Endothelial cell of umbilical vein (primary cell): ENCODE measurements at regions not wholly inside any gene's neighbourhood (a gene's known extent, or its start where the extent isn't known, plus 50 kb on each side); places are given as distances from the start of the nearest gene placed in this dataset.

Experiments
- BruUV-seq: library from RNA; stranded (reverse); fragments of 400-500 nt; replicated peaks from 2 replicates; lab custom pipeline; 2021; lab: Mats Ljungman, UMichigan
- CTCF ChIA-PET: fragments of 300-600, 350-600 bp; sonication (Branson Sonifier 250); formaldehyde crosslinking; loops from one replicate; lab custom pipeline; 2021; ENCODE audit warnings: antibody characterized with exemption, inconsistent platforms; lab: Charles Lee
- POLR2A ChIA-PET: fragments of 300-600, 350-600 bp; sonication (Branson Sonifier 250); formaldehyde crosslinking; loops from one replicate; lab custom pipeline; 2021; ENCODE audit warnings: antibody characterized with exemption, inconsistent platforms; lab: Charles Lee
- DNase-seq: peaks from one replicate; pipeline ENCODE4 v3.0.0-alpha.2; 2011; ENCODE audit warnings: low read depth, low spot score
- FAIRE-seq: peaks from 2 replicates; lab custom pipeline; 2011; peaks lifted over from hg19 to GRCh38; lab: Jason Lieb, UNC
- H2AFZ ChIP-seq: 2 replicates; pipeline ENCODE4 v1.6.0; 2012; ENCODE audit warnings: low read depth, low read length, control low read depth, inconsistent platforms
- H3K27ac ChIP-seq: 2 replicates; pipeline ENCODE4 v1.5.1; 2011; ENCODE audit warnings: low read depth, mild to moderate bottlenecking, control low read depth, low read length, moderate library complexity; ENCODE audit not compliant: insufficient read depth
- H3K27me3 ChIP-seq, 2 experiments: 2 replicates each; pipeline versions ENCODE4 v1.6.0 to v1.6.1; 2011; ENCODE audit warnings: low read length in 2 of 2, mixed read lengths in 1 of 2; ENCODE audit not compliant: control insufficient read depth in 2 of 2, insufficient read depth in 2 of 2
- H3K36me3 ChIP-seq, 2 experiments: 2 replicates in 1 of 2; 3 replicates in 1 of 2; pipeline ENCODE4 v1.5.1; 2011; ENCODE audit warnings: low read length in 2 of 2, mild to moderate bottlenecking in 1 of 2, moderate library complexity in 1 of 2; ENCODE audit not compliant: control insufficient read depth in 2 of 2, insufficient read depth in 2 of 2; ENCODE audit errors: extremely low read depth in 1 of 2
- H3K4me1 ChIP-seq: 3 replicates; pipeline ENCODE4 v1.5.1; 2011; ENCODE audit warnings: mild to moderate bottlenecking, low read length; ENCODE audit not compliant: control insufficient read depth, insufficient read depth; ENCODE audit errors: extremely low read depth
- H3K4me2 ChIP-seq: 2 replicates; pipeline ENCODE4 v1.6.1; 2011; ENCODE audit warnings: low read length, control low read depth, mixed read lengths; ENCODE audit not compliant: insufficient read depth
- H3K4me3 ChIP-seq, 3 experiments: fragments of 200-600 bp in 1 of 3; sonication (generic), shearing (Covaris generic) in 1 of 3; replicated peaks in 1 of 3; 2 replicates each; pipeline ENCODE4 v1.5.1; 2011 to 2016; ENCODE audit warnings: control low read depth in 3 of 3, low read length in 3 of 3, mild to moderate bottlenecking in 2 of 3, inconsistent platforms in 1 of 3, low read depth in 1 of 3, moderate library complexity in 1 of 3; ENCODE audit not compliant: insufficient read depth in 1 of 3
- H3K79me2 ChIP-seq: 2 replicates; pipeline ENCODE4 v1.6.0; 2012; ENCODE audit warnings: low read length, inconsistent platforms; ENCODE audit not compliant: control insufficient read depth, insufficient read depth
- H3K9ac ChIP-seq: replicated peaks from 2 replicates; pipeline ENCODE3; 2011; ENCODE audit warnings: low read length, control low read depth; ENCODE audit not compliant: insufficient read depth; ENCODE audit errors: extremely low read depth
- H3K9me1 ChIP-seq: replicated peaks from 3 replicates; pipeline ENCODE4 v1.6.0; 2011; ENCODE audit warnings: mild to moderate bottlenecking, low read length; ENCODE audit not compliant: control insufficient read depth, insufficient read depth; ENCODE audit errors: extremely low read depth
- H3K9me3 ChIP-seq: replicated peaks from 2 replicates; pipeline ENCODE4 v1.5.1; 2012; ENCODE audit warnings: low read length, inconsistent platforms; ENCODE audit not compliant: control insufficient read depth, insufficient read depth
- H4K20me1 ChIP-seq: replicated peaks from 2 replicates; pipeline ENCODE3; 2011; ENCODE audit warnings: mild to moderate bottlenecking, low read length; ENCODE audit not compliant: control insufficient read depth, insufficient read depth; ENCODE audit errors: extremely low read depth
- EZH2 ChIP-seq: IDR thresholded peaks from 2 replicates; pipeline ENCODE4 v1.6.1; 2012; ENCODE audit warnings: borderline replicate concordance, low read depth, mild to moderate bottlenecking, moderate library complexity, low read length, inconsistent platforms; ENCODE audit not compliant: severe bottlenecking
- FOS ChIP-seq: IDR thresholded peaks from 2 replicates; pipeline ENCODE4 v1.6.1; 2011; ENCODE audit warnings: mild to moderate bottlenecking, low read length, moderate library complexity, borderline replicate concordance; ENCODE audit not compliant: insufficient read depth
- GATA2 ChIP-seq: IDR thresholded peaks from 2 replicates; pipeline ENCODE4 v1.7.0; 2011; ENCODE audit warnings: low read depth, mild to moderate bottlenecking, moderate library complexity, mixed read lengths, low read length; ENCODE audit not compliant: insufficient read length, insufficient read depth
- JUN ChIP-seq: IDR thresholded peaks from 2 replicates; pipeline ENCODE4 v1.6.1; 2011; ENCODE audit warnings: borderline replicate concordance, low read depth; ENCODE audit not compliant: insufficient read length, insufficient read depth
- MYC ChIP-seq: IDR thresholded peaks from one replicate; pipeline ENCODE4 v1.6.1; 2011; ENCODE audit warnings: mild to moderate bottlenecking, low read depth, low read length
- POLR2A ChIP-seq: IDR thresholded peaks from 2 replicates; pipeline ENCODE4 v1.6.1; 2012; ENCODE audit warnings: low read depth, mild to moderate bottlenecking, control low read depth, low read length
- POLR2AphosphoS5 ChIP-seq: IDR thresholded peaks from 2 replicates; pipeline ENCODE4 v1.6.1; 2012; ENCODE audit warnings: low read depth, mild to moderate bottlenecking, control low read depth, low read length, moderate library complexity; ENCODE audit not compliant: insufficient read depth
- dilution Hi-C: fragments of 300-500 bp; cut with MboI; formaldehyde crosslinking; loops from one replicate; pipeline ENCODE4 v1.15.0; 2019; ENCODE audit warnings: low sequenced_read_pairs; ENCODE audit not compliant: extremely low pct_ligation_motif_present
- intact Hi-C: fragments of 100-400 bp; cut with micrococcal nuclease; formaldehyde crosslinking; loops from one replicate; pipeline ENCODE4 v1.10.0; 2022
- TF ChIP-seq, protein P1 (sequence below): IDR thresholded peaks from 2 replicates; pipeline ENCODE4 v1.6.1; 2011; ENCODE audit not compliant: insufficient read depth, insufficient read length
- TF ChIP-seq, protein P2 (sequence below), 2 donors: IDR thresholded peaks; 1 replicate in 1 of 2; 2 replicates in 1 of 2; pipeline ENCODE4 v1.5.1; 2011; ENCODE audit warnings: low read length in 2 of 2, mild to moderate bottlenecking in 2 of 2, moderate library complexity in 2 of 2, control low read depth in 1 of 2, inconsistent platforms in 1 of 2, low read depth in 1 of 2; ENCODE audit not compliant: insufficient read depth in 1 of 2; ENCODE audit errors: extremely low read depth in 1 of 2

DNA sequence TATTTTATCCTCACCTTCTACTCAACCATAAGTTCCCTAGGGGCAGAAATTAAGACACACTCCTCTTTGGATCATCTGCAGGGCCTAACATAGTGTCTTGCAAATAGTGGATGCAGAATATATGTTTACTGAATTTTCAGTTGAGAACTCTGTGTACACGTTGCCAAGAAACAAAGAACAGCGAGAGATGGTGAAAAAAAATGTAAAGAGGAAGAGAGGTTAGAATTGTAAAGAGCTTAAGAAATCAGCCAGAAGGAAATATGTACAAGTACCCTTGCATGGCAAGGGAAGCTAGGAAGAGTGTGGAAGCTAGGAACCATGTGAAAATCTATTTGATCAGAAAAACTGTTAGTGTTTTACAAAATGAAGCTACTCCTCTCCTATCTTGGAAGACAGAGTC lies 431.0 kb downstream of the SMARCA1 start:
- Histone ChIP-seq H3K79me2 (no peaks in the 10 kb centered on the region), H3K9me3 (no peaks in the 10 kb centered on the region), H3K36me3 (no peaks in the 10 kb centered on the region), H3K27me3 (no peaks in the 10 kb centered on the region), H3K27ac (no peak overlapping the region), H3K9ac (no peak overlapping the region), H3K4me1 (no peaks in the 10 kb centered on the region), H3K9me1 (no peaks in the 10 kb centered on the region), H3K4me2 (no peak overlapping the region), H2AFZ (no peak overlapping the region), H4K20me1 (no peaks in the 10 kb centered on the region), H3K4me3 (no peak overlapping the region)
- dilution Hi-C loops: no loop called here
- no peak for DNase-seq
- ChIA-PET CTCF (no interaction called here), POLR2A (no interaction called here)
- TF ChIP-seq MYC: no peak
- no peak for TF ChIP-seq GATA2
- TF ChIP-seq, protein P1, sequence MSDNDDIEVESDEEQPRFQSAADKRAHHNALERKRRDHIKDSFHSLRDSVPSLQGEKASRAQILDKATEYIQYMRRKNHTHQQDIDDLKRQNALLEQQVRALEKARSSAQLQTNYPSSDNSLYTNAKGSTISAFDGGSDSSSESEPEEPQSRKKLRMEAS: no peak
- TF ChIP-seq EZH2: no peak
- TF ChIP-seq POLR2A: no peak
- no peak for TF ChIP-seq JUN
- TF ChIP-seq, protein P2, sequence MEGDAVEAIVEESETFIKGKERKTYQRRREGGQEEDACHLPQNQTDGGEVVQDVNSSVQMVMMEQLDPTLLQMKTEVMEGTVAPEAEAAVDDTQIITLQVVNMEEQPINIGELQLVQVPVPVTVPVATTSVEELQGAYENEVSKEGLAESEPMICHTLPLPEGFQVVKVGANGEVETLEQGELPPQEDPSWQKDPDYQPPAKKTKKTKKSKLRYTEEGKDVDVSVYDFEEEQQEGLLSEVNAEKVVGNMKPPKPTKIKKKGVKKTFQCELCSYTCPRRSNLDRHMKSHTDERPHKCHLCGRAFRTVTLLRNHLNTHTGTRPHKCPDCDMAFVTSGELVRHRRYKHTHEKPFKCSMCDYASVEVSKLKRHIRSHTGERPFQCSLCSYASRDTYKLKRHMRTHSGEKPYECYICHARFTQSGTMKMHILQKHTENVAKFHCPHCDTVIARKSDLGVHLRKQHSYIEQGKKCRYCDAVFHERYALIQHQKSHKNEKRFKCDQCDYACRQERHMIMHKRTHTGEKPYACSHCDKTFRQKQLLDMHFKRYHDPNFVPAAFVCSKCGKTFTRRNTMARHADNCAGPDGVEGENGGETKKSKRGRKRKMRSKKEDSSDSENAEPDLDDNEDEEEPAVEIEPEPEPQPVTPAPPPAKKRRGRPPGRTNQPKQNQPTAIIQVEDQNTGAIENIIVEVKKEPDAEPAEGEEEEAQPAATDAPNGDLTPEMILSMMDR (IDR thresholded peaks at IDR 0.05; ENCODE audit: extremely low read depth in 1 of 2, insufficient read depth in 1 of 2, low read depth in 1 of 2, low read length in 2 of 2): no peak
- TF ChIP-seq FOS: no peak
- no peak for TF ChIP-seq POLR2AphosphoS5
- no peak for FAIRE-seq
- intact Hi-C loops: no loop called here
- BruUV-seq: no TSS peak
